Memory B cell (primary cell): ENCODE measurements at regions not wholly inside any gene's neighbourhood (a gene's known extent, or its start where the extent isn't known, plus 50 kb on each side); places are given as distances from the start of the nearest gene placed in this dataset.
A peak's percentile ranks its signal among the peaks of the same experiment; 100 is the strongest.

ENCODE experiments used
- ATAC-seq: fragments of 150-1000 bp; cut with Tn5 transposase; 2 replicates; pipeline ENCODE4 v1.10.0; 2021; ENCODE audit warnings: low read depth, mild to moderate bottlenecking, moderate library complexity
- DNase-seq, 2 donors: peaks; one replicate each; pipeline ENCODE4 v3.0.0; 2022; ENCODE audit warnings: low spot score in 2 of 2
- H3K27ac Mint-ChIP-seq: one replicate; pipeline ENCODE4 v1.8.0; 2022; ENCODE audit warnings: mild to moderate bottlenecking, moderate library complexity, mixed read lengths
- H3K27me3 Mint-ChIP-seq: one replicate; pipeline ENCODE4 v1.8.0; 2022; ENCODE audit warnings: mixed read lengths
- H3K36me3 Mint-ChIP-seq: one replicate; pipeline ENCODE4 v1.8.0; 2022; ENCODE audit warnings: mild to moderate bottlenecking, mixed read lengths
- H3K4me1 Mint-ChIP-seq: one replicate; pipeline ENCODE4 v1.8.0; 2022; ENCODE audit warnings: mixed read lengths
- H3K4me3 Mint-ChIP-seq: one replicate; pipeline ENCODE4 v1.8.0; 2022; ENCODE audit warnings: mild to moderate bottlenecking, moderate library complexity, mixed read lengths
- H3K9me3 Mint-ChIP-seq: one replicate; pipeline ENCODE4 v1.8.0; 2022; ENCODE audit warnings: mixed read lengths

GRCh38 chr2:9105601-9106337 lies 100.8 kb upstream of the ASAP2 start:
- no peaks in the 10 kb centered on the region for H3K4me1 Mint-ChIP-seq
- DNase-seq (no peak), ATAC-seq (no peak)
- no peaks in the 10 kb centered on the region for H3K36me3 Mint-ChIP-seq
- no peaks in the 10 kb centered on the region for H3K9me3 Mint-ChIP-seq
- no peak overlapping the region for H3K27ac Mint-ChIP-seq
- no peak overlapping the region for H3K4me3 Mint-ChIP-seq
- peaks cover 1% of the 10 kb centered on the region for H3K27me3 Mint-ChIP-seq

- DNase-seq (no peak), ATAC-seq (no peak)
- Mint-ChIP-seq H3K27ac (no peak overlapping the region), H3K4me1 (peaks cover 7% of the 10 kb centered on the region), H3K4me3 (no peak overlapping the region), H3K9me3 (no peaks in the 10 kb centered on the region), H3K36me3 (no peaks in the 10 kb centered on the region), H3K27me3 (peaks cover 1% of the 10 kb centered on the region)
Measured at GRCh38 chr2:9103663-9104277, 100.3 kb upstream of the MBOAT2 start.

- DNase-seq = no peak
- Mint-ChIP-seq H3K27me3 (peaks cover 1% of the 10 kb centered on the region), H3K27ac (no peak overlapping the region), H3K4me3 (no peak overlapping the region), H3K9me3 (no peaks in the 10 kb centered on the region), H3K4me1 (peaks cover 7% of the 10 kb centered on the region), H3K36me3 (no peaks in the 10 kb centered on the region)
- no peak for ATAC-seq
Measured at GRCh38 chr2:9102861-9103662, 99.6 kb upstream of the MBOAT2 start.

GRCh38 chr2:9101763-9102425 lies 98.4 kb upstream of the MBOAT2 start:
- no peak overlapping the region for H3K27ac Mint-ChIP-seq
- DNase-seq = no peak

GRCh38 chr2:9100080-9100876 lies 96.8 kb upstream of the MBOAT2 start:
- ATAC-seq (no peak), DNase-seq (no peak)
- no peaks in the 10 kb centered on the region for H3K9me3 Mint-ChIP-seq
- H3K27me3 Mint-ChIP-seq = peaks cover 7% of the 10 kb centered on the region
- H3K4me1 Mint-ChIP-seq = peaks cover 7% of the 10 kb centered on the region
- H3K36me3 Mint-ChIP-seq = no peaks in the 10 kb centered on the region
- H3K4me3 Mint-ChIP-seq = no peak overlapping the region
- no peak overlapping the region for H3K27ac Mint-ChIP-seq

More at GRCh38 chr2:9101763-9102425, 98.4 kb upstream of the MBOAT2 start:
- Mint-ChIP-seq H3K36me3 (no peaks in the 10 kb centered on the region), H3K27me3 (peaks cover 5% of the 10 kb centered on the region), H3K4me3 (no peak overlapping the region), H3K4me1 (peaks cover 7% of the 10 kb centered on the region), H3K9me3 (no peaks in the 10 kb centered on the region)
- no peak for ATAC-seq

GRCh38 chr2:9099341-9099751 lies 95.9 kb upstream of the MBOAT2 start:
- Mint-ChIP-seq H3K9me3 (no peaks in the 10 kb centered on the region), H3K27ac (no peak overlapping the region), H3K27me3 (peaks cover 9% of the 10 kb centered on the region), H3K4me3 (peak overlapping the region; percentile 60), H3K4me1 (peaks cover 7% of the 10 kb centered on the region), H3K36me3 (no peaks in the 10 kb centered on the region)
- DNase-seq (no peak), ATAC-seq (no peak)

GRCh38 chr2:9097892-9098291 lies 94.4 kb upstream of the MBOAT2 start:
- Mint-ChIP-seq H3K4me3 (no peak overlapping the region), H3K4me1 (peaks cover 13% of the 10 kb centered on the region), H3K27me3 (peaks cover 18% of the 10 kb centered on the region), H3K27ac (no peak overlapping the region), H3K9me3 (no peaks in the 10 kb centered on the region), H3K36me3 (no peaks in the 10 kb centered on the region)
- DNase-seq (no peak), ATAC-seq (no peak)

- H3K27me3 Mint-ChIP-seq = peaks cover 18% of the 10 kb centered on the region
- ATAC-seq (no peak), DNase-seq (no peak)
- peaks cover 17% of the 10 kb centered on the region for H3K4me1 Mint-ChIP-seq
- H3K27ac Mint-ChIP-seq = no peak overlapping the region
- H3K9me3 Mint-ChIP-seq = no peaks in the 10 kb centered on the region
- H3K36me3 Mint-ChIP-seq = no peaks in the 10 kb centered on the region
- H3K4me3 Mint-ChIP-seq = no peak overlapping the region
Measured at GRCh38 chr2:9097239-9097638, 93.8 kb upstream of the MBOAT2 start.

- Mint-ChIP-seq H3K9me3 (no peaks in the 10 kb centered on the region), H3K4me3 (no peak overlapping the region), H3K27me3 (peaks cover 18% of the 10 kb centered on the region), H3K36me3 (no peaks in the 10 kb centered on the region), H3K27ac (no peak overlapping the region), H3K4me1 (peaks cover 19% of the 10 kb centered on the region)
- DNase-seq (no peak), ATAC-seq (no peak)
Measured at GRCh38 chr2:9096761-9097160, 93.3 kb upstream of the MBOAT2 start.

GRCh38 chr2:9095690-9096089 lies 92.2 kb upstream of the MBOAT2 start:
- Mint-ChIP-seq H3K9me3 (no peaks in the 10 kb centered on the region), H3K4me1 (peaks cover 19% of the 10 kb centered on the region), H3K27ac (no peak overlapping the region), H3K27me3 (peaks cover 17% of the 10 kb centered on the region), H3K4me3 (no peak overlapping the region), H3K36me3 (no peaks in the 10 kb centered on the region)
- DNase-seq (no peak), ATAC-seq (no peak)

- ATAC-seq (no peak), DNase-seq (no peak)
- Mint-ChIP-seq H3K27ac (no peak overlapping the region), H3K27me3 (peaks cover 17% of the 10 kb centered on the region), H3K4me1 (peaks cover 19% of the 10 kb centered on the region), H3K4me3 (no peak overlapping the region), H3K36me3 (no peaks in the 10 kb centered on the region), H3K9me3 (no peaks in the 10 kb centered on the region)
Measured at GRCh38 chr2:9095226-9095625, 91.7 kb upstream of the MBOAT2 start.

- H3K4me3 Mint-ChIP-seq = no peak overlapping the region
- H3K27me3 Mint-ChIP-seq = peaks cover 17% of the 10 kb centered on the region
Measured at GRCh38 chr2:9094117-9094516, 90.6 kb upstream of the MBOAT2 start.

GRCh38 chr2:9093324-9093723 lies 89.8 kb upstream of the MBOAT2 start:
- H3K9me3 Mint-ChIP-seq = no peaks in the 10 kb centered on the region
- peaks cover 13% of the 10 kb centered on the region for H3K4me1 Mint-ChIP-seq
- H3K4me3 Mint-ChIP-seq = no peak overlapping the region
- DNase-seq (no peak), ATAC-seq (no peak)
- no peak overlapping the region for H3K27ac Mint-ChIP-seq
- no peaks in the 10 kb centered on the region for H3K36me3 Mint-ChIP-seq
- H3K27me3 Mint-ChIP-seq = peaks cover 17% of the 10 kb centered on the region

More at GRCh38 chr2:9094117-9094516, 90.6 kb upstream of the MBOAT2 start:
- Mint-ChIP-seq H3K27ac (no peak overlapping the region), H3K36me3 (no peaks in the 10 kb centered on the region), H3K9me3 (no peaks in the 10 kb centered on the region), H3K4me1 (peaks cover 14% of the 10 kb centered on the region)
- ATAC-seq = no peak
- no peak for DNase-seq
